ENCODE measurements at regions not wholly inside any gene's neighbourhood (a gene's known extent, or its start where the extent isn't known, plus 50 kb on each side); places are given as distances from the start of the nearest gene placed in this dataset.

DNA sequence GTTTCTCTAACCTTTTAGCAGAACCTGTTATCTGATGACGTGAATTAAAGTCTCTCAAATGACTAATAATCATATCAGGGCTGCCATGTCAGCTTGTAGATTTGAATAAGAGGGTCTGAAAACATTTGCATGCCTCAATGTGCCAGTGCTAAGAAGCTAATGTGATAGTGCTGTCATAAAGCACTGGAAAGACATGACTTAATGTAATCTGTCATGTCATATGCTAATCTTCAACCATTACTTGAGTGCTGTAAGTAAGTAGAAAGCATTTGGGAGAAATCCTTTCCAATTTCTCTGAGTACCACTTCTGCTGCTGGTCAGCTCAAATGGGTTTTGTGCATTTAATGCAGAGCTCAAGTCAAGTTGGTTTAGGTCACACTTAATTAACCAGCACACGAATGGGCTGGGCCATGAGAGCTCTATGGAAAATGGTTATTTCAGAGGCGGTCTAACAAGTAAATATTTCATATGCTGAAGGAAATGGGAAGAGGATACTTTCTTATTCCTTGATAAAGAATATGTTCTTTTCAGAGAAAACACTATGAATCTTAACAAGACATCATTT lies 609.2 kb downstream of the LMO4 start:
- no peak overlapping the region for H3K4me3 ChIP-seq (ENCODE audit: low read depth, low read length)
- DNase-seq (ENCODE audit: low read depth) = no peak
- TF ChIP-seq, protein P1, sequence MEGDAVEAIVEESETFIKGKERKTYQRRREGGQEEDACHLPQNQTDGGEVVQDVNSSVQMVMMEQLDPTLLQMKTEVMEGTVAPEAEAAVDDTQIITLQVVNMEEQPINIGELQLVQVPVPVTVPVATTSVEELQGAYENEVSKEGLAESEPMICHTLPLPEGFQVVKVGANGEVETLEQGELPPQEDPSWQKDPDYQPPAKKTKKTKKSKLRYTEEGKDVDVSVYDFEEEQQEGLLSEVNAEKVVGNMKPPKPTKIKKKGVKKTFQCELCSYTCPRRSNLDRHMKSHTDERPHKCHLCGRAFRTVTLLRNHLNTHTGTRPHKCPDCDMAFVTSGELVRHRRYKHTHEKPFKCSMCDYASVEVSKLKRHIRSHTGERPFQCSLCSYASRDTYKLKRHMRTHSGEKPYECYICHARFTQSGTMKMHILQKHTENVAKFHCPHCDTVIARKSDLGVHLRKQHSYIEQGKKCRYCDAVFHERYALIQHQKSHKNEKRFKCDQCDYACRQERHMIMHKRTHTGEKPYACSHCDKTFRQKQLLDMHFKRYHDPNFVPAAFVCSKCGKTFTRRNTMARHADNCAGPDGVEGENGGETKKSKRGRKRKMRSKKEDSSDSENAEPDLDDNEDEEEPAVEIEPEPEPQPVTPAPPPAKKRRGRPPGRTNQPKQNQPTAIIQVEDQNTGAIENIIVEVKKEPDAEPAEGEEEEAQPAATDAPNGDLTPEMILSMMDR (IDR thresholded peaks at IDR 0.05; ENCODE audit: insufficient read depth, low read depth, low read length, missing control alignments) = no peak

- no peak for DNase-seq (ENCODE audit: low read depth)
- TF ChIP-seq, protein P1 (IDR thresholded peaks at IDR 0.05; ENCODE audit: insufficient read depth, low read depth, low read length, missing control alignments) = no peak
- H3K4me3 ChIP-seq (ENCODE audit: low read depth, low read length) = no peak overlapping the region
Measured at GRCh38 chr1:87938631-87939030, 610.0 kb downstream of the LMO4 start.

DNA sequence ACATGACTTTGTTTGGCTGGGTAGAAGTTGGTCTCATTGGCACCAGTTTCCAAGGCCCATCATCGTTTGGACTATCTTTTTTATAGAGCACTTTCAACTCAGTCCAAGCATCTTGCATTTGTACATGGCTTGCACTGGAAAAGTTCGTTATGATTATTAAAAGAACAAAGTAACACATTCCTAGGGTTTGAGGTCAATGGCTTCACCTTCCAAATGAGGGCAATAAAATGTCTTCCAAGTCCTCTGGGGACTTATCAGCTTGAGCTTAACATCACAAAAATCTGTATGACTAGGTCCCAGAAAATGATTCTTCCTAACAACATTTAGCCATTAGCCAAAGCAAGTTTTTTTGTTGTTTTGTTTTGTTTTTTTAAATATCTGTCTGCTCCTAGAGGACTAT lies 610.8 kb downstream of the LMO4 start:
- TF ChIP-seq, protein P1 (IDR thresholded peaks at IDR 0.05; ENCODE audit: insufficient read depth, low read depth, low read length, missing control alignments) = no peak
- DNase-seq (ENCODE audit: low read depth) = no peak
- no peak overlapping the region for H3K4me3 ChIP-seq (ENCODE audit: low read depth, low read length)

GRCh38 chr1:87940421-87940820 lies 611.7 kb downstream of the LMO4 start:
- no peak overlapping the region for H3K4me3 ChIP-seq (ENCODE audit: low read depth, low read length)
- TF ChIP-seq, protein P1 (IDR thresholded peaks at IDR 0.05; ENCODE audit: insufficient read depth, low read depth, low read length, missing control alignments) = no peak
- DNase-seq (ENCODE audit: low read depth) = no peak

DNA sequence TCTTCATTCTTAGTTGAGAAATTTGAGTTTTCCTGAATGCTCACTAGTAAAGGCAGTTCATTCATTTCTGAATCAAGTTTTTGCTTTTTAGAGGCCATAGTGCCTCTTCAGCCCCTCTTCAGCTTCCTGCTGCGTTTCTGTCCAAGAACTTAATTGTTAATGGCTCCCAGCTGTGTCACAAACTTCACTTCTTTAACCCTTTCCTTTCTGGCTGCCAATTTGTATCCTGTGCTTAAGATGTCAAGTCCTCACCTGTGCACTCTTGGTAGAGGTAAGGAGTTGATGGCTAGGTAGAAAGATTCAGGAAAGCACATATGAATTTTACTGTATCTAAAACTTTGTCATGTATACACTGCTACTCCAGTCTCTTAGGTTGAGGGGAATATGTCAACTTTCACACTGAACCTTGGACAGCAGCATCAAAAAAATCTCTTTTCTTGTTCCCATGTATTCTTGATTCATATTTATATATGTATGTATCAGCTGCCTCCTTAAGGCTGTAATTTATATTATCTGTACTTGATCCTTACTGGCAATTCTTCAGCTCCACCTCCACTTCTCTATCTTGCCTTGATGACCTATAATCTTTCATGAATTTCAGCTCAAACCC lies 612.8 kb downstream of the LMO4 start:
- no peak overlapping the region for H3K4me3 ChIP-seq (ENCODE audit: low read depth, low read length)
- DNase-seq (ENCODE audit: low read depth) = no peak
- TF ChIP-seq, protein P1 (IDR thresholded peaks at IDR 0.05; ENCODE audit: insufficient read depth, low read depth, low read length, missing control alignments) = no peak

DNA sequence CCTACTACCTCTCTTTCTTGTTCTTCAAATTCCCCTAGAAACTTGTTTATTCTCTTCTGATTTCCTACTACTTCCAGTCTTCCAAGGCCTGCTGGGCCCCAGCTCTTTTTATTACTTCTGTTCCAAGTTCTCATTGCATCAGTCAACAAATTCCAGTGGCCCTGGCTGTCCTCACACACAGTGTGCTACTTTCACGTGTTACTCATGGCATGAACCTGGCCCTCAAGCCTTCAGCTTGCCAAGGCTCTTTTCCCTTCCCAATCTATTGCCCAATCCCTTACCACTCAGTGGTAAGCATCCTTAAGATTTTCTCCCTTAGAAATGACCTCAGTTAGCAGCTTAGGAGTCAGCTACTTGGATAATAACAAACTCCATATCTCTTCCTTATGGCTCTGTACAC lies 613.5 kb downstream of the LMO4 start:
- no peak for DNase-seq (ENCODE audit: low read depth)
- TF ChIP-seq, protein P1 (IDR thresholded peaks at IDR 0.05; ENCODE audit: insufficient read depth, low read depth, low read length, missing control alignments) = no peak
- no peak overlapping the region for H3K4me3 ChIP-seq (ENCODE audit: low read depth, low read length)

- DNase-seq (ENCODE audit: low read depth) = no peak
- H3K4me3 ChIP-seq (ENCODE audit: low read depth, low read length) = no peak overlapping the region
- TF ChIP-seq, protein P1 (IDR thresholded peaks at IDR 0.05; ENCODE audit: insufficient read depth, low read depth, low read length, missing control alignments) = no peak
Measured at GRCh38 chr1:87949711-87950110, 621.0 kb downstream of the LMO4 start.
